GM12874 (cell line): ENCODE measurements at regions not wholly inside any gene's neighbourhood (a gene's known extent, or its start where the extent isn't known, plus 50 kb on each side); places are given as distances from the start of the nearest gene placed in this dataset.

Experiments
- CTCF ChIP-seq: IDR thresholded peaks from 2 replicates; pipeline ENCODE4 v1.5.1; 2011; ENCODE audit warnings: low read depth, mild to moderate bottlenecking, control low read depth, low read length, moderate library complexity; ENCODE audit not compliant: insufficient read depth

GRCh38 chr10:78462176-78462575, 428.5 kb downstream of the RPS24 start:
- no peak for TF ChIP-seq CTCF

- no peak for TF ChIP-seq CTCF
Observed at GRCh38 chr10:78462726-78463228, 429.1 kb downstream of the RPS24 start.

GRCh38 chr10:78464118-78464855, 430.6 kb downstream of the RPS24 start:
- TF ChIP-seq CTCF = no peak

GRCh38 chr10:78464856-78465267, 431.2 kb downstream of the RPS24 start:
- TF ChIP-seq CTCF = no peak

- no peak for TF ChIP-seq CTCF
Observed at GRCh38 chr10:78465431-78465830, 431.8 kb downstream of the RPS24 start.

GRCh38 chr10:78467496-78468106, 433.9 kb downstream of the RPS24 start:
- TF ChIP-seq CTCF = no peak

GRCh38 chr10:78470267-78471103, 436.8 kb downstream of the RPS24 start:
- no peak for TF ChIP-seq CTCF
